ENCODE measurements at regions not wholly inside any gene's neighbourhood (a gene's known extent, or its start where the extent isn't known, plus 50 kb on each side); places are given as distances from the start of the nearest gene placed in this dataset.

DNA sequence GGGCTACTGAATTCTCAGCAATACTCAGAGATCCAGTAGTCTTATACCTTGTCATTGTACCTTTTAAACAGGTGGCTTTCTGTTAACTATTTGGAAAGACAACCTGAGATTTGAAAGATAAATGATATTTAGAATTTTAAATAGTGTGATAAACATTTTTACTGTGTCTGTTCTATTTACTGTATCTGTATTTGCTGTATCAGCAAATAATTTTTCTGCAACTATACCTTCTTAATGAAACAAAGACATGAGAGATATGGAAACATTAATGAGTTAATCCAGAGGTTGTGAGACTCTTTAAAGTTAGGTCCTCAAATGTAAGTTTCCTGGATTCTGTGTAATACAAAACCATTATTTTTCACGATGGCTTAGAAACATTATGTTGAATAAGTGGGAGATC, 249.6 kb downstream of the CCDC59 start:
- TF ChIP-seq YY1 (IDR thresholded peaks at IDR 0.05; ENCODE audit: insufficient read depth, insufficient read length), result no peak
- TF ChIP-seq SUZ12 (IDR thresholded peaks at IDR 0.05; ENCODE audit: extremely low read depth, insufficient read depth, insufficient read length), result no peak
- no peak for TF ChIP-seq ZNF274 (IDR thresholded peaks at IDR 0.05; ENCODE audit: low read depth, low read length)
